GM18498 (cell line): ENCODE measurements at regions not wholly inside any gene's neighbourhood (a gene's known extent, or its start where the extent isn't known, plus 50 kb on each side); places are given as distances from the start of the nearest gene placed in this dataset.
A peak's percentile ranks its signal among the peaks of the same experiment; 100 is the strongest.

ENCODE experiments used
- ATAC-seq: cut with Tn5 transposase; IDR thresholded peaks from one replicate; pipeline ENCODE4 v1.9.1; 2021; ENCODE audit warnings: mild to moderate bottlenecking, moderate library complexity; ENCODE audit not compliant: unreplicated experiment

DNA sequence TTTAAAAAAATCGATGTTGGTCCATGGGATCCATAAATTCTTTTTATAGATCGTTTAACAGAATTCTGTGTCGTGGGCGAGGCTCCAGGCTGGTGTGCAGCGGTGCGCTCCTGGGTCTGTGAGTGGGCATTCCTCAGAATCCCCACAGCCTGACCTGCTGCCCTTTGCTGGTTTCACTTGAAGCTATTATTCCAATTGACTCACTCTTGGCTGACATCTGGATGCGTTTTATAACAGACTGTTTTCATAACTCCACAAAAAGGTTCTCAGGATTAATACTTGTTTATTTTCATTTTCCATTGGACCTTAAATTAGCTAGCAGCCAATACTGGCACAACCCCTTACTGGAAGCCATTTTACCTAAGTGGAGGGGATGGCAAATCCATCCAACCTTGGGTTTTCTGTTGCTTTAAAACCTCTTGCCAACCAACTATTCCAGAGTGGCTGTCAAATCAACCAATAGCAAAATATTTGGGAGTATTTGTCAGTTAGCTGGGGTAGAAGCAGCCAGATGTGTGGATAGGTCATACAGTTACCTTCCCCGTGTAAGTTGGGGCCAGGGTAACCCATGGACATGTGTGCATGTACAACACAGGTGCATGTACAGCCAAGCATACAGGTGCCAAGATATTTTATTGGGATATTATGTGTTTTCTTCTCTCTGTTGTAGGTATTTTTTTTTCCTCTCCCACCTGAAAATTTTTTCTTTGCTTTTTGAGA, 160.7 kb upstream of the ZNF32 start:
- no peak for ATAC-seq

DNA sequence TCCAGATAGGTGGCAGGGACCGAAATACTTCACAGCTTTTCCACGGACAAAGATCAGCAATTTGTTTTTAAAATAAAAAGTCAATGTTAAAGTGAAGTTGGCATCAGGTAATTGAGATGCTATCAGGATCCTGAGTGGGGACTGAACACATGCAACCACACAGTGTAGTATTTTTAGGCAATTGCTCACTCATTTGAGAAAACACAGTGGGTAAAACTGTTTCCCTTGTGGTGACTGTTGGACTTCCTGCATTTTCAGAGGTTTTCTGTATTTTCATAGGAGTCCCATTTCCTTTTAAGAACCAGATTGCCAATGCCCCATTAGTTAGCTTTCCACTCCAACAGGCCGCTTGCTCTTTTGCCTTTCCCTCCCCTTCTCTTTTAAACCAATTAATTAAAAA, 159.5 kb upstream of the ZNF32 start:
- peak; percentile 84 for ATAC-seq

DNA sequence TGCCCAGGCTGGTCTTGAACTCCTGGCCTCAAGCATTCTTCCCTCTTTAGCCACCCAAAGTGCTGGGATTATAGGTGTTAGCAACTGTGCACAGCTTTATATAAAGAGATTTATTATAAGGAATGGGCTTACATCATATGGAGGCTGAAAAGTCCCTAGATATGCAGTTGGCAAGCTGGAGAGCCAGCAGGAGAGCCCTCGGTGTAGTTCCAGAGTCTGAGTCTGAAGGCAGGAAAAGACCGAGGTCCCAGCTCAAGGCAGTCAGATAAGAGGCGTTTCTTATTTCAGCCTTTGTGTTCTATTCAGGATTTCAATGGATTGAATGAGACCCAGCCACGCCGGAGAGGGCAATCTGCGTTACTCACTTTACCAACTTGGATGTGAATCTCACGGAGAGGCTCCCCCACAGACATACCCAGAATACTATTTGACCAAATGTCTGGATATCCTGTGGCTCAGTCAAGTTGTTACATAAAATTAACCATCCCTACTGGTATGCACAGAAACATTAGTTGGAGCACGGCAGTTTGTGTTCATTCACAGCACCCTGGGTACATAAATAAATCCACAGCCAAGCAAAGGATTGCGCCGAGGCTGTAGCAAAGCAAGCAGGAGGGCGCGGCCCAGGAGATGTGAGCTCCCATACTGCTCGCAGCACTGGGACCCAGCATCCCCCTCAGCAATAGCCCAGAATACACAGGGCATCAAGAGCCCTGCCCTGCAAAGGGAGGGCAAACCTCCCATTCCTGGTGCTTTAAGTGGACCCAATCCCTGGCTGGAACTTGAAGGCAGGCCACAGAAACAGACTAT, 158.4 kb upstream of the ZNF32 start:
- ATAC-seq, result no peak

DNA sequence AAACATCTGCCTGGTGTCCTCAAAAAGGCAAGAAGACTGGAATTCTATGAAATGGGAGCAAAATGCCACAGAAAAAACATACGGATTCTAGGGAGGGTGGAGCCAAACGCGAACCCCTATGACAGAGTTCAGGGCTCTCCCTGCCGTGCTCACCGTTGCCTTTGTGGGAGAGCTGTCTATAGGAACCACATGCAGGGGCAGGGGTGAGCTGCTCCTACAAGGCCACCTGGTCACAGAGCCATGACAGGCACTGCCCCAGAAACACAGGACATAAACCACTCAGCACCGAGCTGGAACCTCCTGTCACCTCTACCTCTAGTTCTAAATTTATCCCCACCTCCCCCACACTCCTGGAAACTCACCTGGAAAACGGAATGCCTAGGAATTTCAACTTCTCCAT, 155.1 kb upstream of the ZNF32 start:
- no peak for ATAC-seq

DNA sequence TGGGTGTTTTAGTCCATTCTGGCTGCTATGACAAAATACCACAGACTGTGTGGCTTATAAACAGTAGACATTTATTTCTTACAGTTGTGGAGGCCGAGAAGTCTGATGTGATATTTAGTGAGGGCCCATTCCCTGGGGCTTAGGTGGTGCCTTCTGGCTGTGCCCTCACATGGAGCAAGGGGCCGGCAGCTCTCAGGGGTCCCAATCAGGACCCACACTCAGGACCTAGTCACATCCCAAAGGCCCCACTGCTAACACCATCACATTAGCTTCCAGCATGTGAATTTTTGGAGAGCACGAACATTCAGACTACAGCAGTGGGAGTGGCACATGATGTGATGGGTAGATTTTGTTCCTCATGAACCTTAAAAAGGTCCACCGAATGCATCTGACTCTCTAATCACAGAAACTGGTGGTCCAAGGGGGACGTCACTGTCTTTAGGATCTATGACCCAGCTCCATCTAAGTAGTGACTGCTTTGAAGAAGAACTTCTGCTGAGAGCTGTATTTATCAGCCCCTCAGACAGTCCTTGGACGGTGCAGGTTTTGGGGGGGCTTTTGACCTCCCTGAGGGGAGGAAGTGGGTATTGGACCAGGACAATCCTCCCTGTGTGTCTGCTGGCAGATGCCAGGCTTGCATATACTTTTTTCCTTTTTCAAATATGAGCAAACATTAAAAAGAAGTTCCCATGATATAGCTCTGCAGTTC, 154.5 kb upstream of the ZNF32 start:
- no peak for ATAC-seq

DNA sequence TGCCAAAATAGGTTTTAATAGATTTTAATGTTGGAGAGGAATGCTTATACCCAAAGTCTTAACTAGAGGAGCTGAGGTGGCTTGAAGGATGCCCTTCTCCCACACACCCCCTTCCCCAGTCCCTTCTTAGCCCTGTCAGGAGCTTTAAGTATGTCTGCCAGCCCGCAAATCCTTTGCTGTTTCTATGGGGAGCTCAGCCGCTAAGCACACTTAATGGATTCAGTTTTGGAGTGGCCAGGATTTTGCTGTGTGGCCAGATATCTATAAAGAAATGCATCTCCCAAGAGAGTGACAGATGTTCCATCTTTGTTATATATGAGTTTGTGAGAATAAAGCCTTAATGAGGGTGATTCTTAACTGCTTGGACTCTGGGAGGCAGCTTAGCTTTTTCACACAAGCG, 152.9 kb upstream of the ZNF32 start:
- no peak for ATAC-seq

DNA sequence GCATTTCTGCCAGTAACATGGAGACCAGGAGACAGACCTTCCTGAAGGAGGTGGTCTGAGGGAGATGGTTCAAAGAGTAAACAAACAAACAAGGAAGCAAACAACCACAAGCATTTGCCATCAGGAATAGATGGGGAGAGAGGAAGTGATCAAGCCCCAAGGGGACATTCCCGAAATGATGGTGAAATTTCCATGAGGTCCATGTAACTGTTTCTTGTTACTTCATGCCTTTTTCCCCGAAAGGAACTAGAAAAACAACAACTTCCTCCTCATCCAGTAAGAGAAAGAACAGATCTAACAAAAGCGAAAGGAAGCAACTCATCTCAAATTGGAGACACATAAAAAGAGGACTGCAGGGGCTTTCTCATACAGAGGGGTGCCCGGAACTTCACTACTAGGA, 152.5 kb upstream of the ZNF32 start:
- no peak for ATAC-seq

DNA sequence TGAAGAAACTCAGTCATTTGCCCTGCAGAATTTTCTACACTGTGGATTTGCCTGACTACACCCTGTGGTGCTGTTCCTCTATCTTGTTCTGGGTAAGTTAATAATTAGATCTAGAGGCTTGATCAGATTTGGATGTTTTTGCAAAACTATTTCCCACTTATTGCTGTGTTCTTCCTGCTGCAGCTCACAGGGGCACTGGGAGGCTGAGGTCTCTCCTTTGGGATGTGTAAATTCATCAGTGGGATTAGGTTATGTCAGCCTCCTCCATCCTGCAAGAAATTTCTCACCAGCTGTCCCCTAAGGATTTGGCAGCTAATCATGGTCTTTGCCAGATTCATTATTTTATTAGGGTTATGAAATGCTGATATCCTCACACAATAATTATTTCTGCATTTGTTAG, 148.1 kb upstream of the ZNF32 start:
- no peak for ATAC-seq

DNA sequence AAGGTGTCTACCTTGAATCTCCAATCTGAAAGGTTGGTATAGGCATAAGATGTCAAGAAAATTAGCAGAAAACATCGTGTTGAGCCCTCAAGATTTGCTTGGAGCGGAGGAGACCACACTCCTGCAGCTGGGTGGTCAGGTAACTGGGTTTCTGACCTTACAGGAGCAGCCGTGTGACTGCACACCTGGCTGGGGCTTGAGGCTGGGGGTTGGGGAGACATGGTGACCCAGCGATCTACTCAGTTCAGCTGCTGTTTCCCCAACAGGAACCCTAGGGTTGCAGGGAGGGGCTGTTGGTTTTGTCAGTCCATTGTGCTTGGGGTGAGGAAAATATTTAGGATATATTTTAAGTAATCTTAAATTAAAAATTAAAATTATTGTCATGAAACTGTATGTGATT, 147.0 kb upstream of the ZNF32 start:
- no peak for ATAC-seq

DNA sequence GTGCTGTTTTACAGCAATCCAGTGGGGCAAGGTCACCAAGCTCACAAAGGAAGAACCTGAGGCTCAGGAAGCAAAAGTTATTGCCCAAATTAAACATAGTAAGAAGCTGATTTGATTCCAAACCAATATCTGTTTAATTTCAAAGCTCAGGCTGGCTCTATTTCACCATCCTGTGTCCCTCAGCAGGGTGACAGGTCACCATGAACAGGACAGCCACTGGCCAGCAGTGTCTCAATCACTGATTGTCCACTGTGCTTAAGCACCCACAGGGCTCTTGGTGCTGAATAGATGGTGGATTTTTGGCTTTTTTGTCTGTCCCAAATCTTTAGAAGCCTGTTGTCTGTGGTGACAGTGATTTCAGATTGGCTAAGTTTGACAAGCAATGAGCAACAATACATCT, 146.4 kb upstream of the ZNF32 start:
- ATAC-seq, result no peak

DNA sequence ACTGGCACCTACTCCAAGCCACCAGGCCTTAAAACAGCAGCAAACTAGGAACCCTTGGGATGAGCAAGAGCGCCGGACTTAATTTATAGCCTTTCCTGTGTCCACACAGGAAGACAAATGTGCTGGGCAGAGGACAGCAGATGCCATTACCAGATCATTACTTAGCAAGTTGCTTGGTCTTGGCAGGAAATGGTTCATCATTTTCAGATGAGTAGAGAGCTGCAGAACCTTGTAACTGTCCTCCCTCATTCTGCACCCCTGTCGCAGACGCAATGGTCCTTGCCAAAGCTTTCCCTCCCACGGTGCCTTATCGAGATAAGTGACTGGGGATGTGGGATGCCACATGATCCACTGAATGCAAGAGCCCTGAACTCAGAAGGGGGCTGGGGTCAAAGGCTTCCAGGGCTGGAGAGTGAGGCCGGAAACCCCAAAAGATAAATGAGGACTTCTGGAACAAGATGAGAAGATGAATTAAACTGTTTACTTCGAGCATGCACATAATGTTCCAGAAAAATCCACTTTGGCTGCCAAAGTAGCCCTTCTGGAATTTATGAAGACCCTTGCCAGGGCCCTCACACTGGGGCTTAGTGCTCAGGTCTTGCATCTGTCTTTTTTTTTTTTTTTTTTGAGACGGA, 145.6 kb upstream of the ZNF32 start:
- no peak for ATAC-seq

DNA sequence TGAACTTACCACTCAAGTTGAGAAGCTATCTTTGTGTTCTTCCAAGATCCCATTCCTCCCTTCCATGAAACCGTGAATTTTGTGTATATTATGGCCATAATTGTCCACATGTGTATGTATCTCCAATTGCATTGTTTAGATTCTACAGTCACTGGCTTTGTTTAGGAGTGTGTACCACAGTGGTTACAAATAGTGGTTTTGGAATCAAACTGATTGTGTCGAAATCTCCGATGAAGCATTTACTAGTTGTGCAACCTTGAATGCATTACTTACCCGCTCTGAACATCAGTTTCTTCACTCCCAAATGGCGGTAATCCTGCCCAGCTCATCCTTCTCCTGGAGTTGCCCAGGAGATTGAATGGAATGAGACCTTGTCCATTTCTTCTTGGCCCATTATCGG, 145.0 kb upstream of the ZNF32 start:
- no peak for ATAC-seq

DNA sequence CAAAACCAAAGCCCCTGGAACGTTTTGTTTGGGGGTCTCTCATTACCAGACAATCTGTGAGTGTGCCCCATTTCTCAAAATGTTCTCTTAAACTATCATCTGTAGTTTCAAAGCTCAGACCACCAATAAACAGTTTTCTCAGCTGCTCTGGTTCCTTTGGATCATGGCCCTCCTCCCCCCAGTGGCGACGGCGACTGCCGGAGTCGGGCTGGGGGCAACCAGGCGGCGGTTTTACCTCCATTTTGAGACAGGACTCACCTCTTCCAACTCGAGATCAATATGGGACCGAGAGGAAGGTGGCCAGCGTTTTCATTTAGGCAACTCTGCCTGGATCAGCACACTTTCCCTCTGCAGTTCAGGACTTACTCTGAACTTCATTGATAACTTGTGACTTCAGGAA, 141.5 kb upstream of the ZNF32 start:
- no peak for ATAC-seq

DNA sequence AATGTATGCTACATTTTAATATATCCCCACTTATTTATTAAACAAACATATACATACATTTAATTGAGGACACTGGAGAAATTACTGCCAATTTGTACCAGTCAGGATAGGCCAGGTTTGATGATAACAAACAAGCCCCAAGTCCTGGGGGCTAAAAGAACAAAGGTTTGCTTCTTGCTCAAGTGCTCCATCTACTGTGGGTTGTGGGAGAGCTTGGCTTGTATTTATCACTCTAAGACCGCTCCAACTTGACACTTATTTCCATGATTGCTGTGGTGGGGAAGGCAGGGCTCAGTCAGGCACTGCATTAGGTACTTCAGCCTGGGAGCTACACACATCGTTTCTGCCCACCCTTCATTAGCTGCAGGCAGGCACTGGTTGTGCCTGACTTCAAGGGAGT, 136.6 kb upstream of the ZNF32 start:
- no peak for ATAC-seq

DNA sequence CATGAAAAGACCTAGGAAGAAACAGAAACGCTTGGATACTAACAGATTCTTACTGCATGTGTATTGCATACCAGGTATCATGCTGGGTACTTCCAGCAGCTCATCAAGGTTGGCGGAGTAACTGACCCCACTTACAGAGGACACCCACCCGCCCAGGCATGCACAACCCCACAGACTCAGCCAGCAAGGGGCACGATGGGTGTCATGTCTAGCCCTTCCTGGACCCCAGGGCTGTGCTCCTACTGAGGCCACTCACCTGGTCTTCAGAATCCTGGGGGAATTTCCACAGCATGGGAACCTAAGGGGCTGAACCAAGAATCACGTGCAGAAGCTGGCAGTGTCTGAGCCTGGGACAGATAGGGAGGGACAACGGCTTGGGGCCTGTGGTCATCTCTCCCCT, 134.1 kb upstream of the ZNF32 start:
- no peak for ATAC-seq

DNA sequence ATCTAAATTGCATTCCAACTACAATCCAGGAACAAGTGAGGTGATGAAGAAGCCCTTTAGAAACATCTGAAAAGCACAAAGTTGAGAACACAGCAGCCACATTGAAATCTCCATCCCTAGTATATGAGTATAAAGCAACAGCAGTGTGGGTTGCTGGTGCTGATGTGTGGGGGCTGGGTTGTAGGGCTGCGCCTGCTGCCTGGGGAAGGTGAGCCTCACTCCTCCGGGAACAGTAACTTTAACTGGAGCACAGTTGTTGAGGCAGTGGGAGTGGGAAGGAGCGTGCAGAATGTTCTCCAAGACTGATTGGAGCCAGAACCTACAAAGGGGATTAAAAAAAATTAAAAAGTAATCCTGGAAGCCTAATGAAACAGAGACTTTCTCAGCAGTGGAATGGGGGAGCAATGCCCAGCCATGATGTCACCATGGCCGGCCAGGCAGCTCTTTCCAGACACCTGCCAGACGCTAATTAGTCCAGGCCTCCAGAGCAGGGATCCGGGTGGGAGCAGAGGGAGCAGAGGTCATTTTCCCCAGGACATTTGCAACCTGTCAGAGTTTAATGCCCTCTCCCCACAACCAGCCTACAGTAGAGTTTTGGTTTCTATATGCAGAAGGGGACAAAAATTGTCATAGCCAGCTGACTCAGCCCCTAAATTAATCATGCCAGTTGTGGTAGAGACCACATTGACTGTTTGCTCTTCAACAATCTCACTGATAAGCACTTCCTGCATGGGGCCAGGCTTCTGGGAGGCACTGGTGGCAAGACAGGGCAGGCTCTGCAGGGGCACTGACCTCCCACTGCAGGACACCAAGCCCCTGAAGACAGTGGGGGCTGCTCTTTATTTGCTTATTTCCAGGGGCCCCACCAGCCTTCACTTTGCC, 133.0 kb upstream of the ZNF32 start:
- peak; percentile 87 for ATAC-seq

DNA sequence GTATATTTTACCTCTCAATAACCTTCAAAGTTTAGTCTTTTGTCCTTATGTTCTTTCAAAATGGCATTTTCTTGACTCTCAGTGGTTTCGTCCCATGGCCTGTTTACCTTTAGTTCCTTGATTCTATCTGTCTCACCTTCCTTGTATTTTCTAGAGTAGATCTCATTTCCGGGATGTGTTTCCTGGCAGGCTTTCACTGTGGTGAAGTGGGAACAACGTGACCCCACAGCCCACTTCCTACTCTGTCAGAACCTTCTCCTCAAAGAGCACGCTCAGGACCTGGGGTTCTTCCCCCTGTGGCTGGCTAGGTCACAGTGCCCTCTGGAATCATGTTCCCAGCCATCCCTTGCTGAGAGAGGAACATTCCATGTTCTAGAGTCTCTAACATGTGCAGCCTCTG, 129.9 kb upstream of the ZNF32 start:
- ATAC-seq, result no peak

DNA sequence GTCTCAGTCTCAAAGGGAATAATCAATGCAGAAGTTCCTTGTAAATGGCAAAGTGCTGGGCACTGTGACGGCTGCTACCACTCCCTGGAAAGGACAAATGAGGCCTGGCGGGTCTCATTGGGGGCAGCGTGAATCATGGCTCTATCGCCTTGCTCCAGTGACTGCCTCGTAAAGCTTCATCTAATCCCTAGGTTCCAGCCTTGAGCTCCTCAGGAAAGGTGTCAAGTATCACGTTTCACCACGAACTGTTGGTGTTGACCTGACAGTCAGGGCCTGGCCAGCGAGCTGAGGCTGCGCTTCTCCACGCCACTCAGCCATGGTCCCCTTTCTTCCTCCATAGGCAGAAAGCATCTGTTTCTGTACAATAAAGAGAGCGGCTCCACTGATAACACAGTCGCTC, 126.7 kb upstream of the ZNF32 start:
- no peak for ATAC-seq

DNA sequence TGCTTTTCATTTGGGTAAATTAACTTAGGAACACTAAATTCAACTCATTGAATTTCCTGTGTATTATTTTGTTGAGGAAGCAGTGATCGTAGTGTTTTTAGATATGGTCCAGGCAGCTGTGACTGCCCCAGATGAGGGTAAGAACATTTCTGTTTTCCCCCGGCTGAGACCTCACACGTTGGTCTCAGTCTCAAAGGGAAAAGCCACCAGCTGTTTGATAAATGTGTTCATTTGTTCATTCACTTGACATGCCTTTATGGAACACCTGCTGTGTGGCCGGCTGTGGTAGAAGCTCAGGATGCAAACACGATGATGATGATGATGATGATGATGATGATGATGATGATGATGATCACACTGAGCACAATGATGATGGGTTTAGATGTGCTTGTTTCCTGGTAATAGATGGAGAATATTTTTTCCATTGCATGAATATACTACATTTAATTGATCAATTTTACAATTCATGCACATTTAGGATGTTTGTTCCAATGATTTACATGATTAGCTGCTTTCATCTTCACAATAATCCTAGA, 125.6 kb upstream of the ZNF32 start:
- no peak for ATAC-seq

DNA sequence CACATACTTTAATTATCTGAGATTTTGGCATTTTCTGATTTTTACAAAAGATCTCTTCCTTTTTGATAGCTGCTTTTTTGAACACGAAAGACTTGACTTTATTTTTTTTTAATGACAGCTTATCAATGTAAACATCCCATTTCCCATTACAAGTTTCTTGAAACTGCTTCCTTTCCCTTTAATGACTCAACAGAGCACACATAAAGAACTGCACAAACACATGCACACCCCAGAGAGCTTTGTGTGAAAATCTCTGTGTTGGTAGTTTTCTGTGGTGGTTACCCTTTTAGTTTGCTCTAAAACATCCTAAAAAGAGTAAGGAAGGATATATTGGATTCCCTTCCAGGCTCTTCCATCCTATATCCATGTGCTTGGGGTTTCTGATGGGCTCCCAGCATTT, 125.1 kb upstream of the ZNF32 start:
- no peak for ATAC-seq
